Thyroid gland (tissue), 1 donor: ENCODE measurements at regions not wholly inside any gene's neighbourhood (a gene's known extent, or its start where the extent isn't known, plus 50 kb on each side); places are given as distances from the start of the nearest gene placed in this dataset. TPM values are rescaled to one million over a fixed set of nuclear protein-coding genes. Genes with fewer than 3 reads are reported as not detected.

Experiments used
- small RNA-seq: library from RNA; depleted of rRNA; stranded (forward); fragments of <200 nt; gene quantifications from one replicate; pipeline ENCODE3, GENCODE V24; 2016

Small RNA genes in the stretch of these regions (small RNA-seq; reads per million reads assigned to genes)
- gene AC112187.2 = not detected
